Calu3 (cell line): ENCODE measurements at regions not wholly inside any gene's neighbourhood (a gene's known extent, or its start where the extent isn't known, plus 50 kb on each side); places are given as distances from the start of the nearest gene placed in this dataset.

Experiments
- BruUV-seq: library from RNA; stranded (reverse); fragments of 400-500 nt; replicated peaks from 2 replicates; lab custom pipeline; 2021; lab: Mats Ljungman, UMichigan
- CTCF ChIA-PET: fragments of 300-600 bp; sonication (Branson Sonifier 250); formaldehyde crosslinking; loops from one replicate; lab custom pipeline; 2022; ENCODE audit warnings: antibody characterized with exemption; lab: Charles Lee
- DNase-seq: peaks from one replicate; pipeline ENCODE4 v3.0.0; 2022
- H3K27ac Mint-ChIP-seq: one replicate; pipeline ENCODE4 v1.8.0; 2022; ENCODE audit warnings: mixed read lengths; ENCODE audit not compliant: unreplicated experiment
- H3K27me3 Mint-ChIP-seq: one replicate; pipeline ENCODE4 v1.8.0; 2022; ENCODE audit warnings: mixed read lengths; ENCODE audit not compliant: unreplicated experiment
- H3K36me3 Mint-ChIP-seq: one replicate; pipeline ENCODE4 v1.8.0; 2022; ENCODE audit warnings: mild to moderate bottlenecking, moderate library complexity, mixed read lengths; ENCODE audit not compliant: insufficient read depth, unreplicated experiment
- H3K4me1 Mint-ChIP-seq: one replicate; pipeline ENCODE4 v1.8.0; 2022; ENCODE audit warnings: mild to moderate bottlenecking, low read depth, mixed read lengths; ENCODE audit not compliant: unreplicated experiment
- H3K4me3 Mint-ChIP-seq: one replicate; pipeline ENCODE4 v1.8.0; 2022; ENCODE audit warnings: mild to moderate bottlenecking, low read depth, moderate library complexity, mixed read lengths; ENCODE audit not compliant: unreplicated experiment
- H3K9me3 Mint-ChIP-seq: one replicate; pipeline ENCODE4 v1.8.0; 2022; ENCODE audit warnings: low read depth, mixed read lengths; ENCODE audit not compliant: unreplicated experiment
- CTCF ChIP-seq: fragments of 200-600 bp; IDR thresholded peaks from one replicate; pipeline ENCODE4 v1.8.0; 2022; ENCODE audit warnings: antibody characterized with exemption; ENCODE audit not compliant: unreplicated experiment
- intact Hi-C: fragments of 100-400 bp; cut with micrococcal nuclease; formaldehyde crosslinking; loops from one replicate; pipeline ENCODE4 v1.10.0; 2022; ENCODE audit not compliant: unreplicated experiment

GRCh38 chr13:31452525-31452924 is 252.8 kb downstream of the B3GLCT start:
- H3K4me3 Mint-ChIP-seq: no peak overlapping the region
- no peaks in the 10 kb centered on the region for H3K36me3 Mint-ChIP-seq
- no peaks in the 10 kb centered on the region for H3K9me3 Mint-ChIP-seq
- CTCF ChIA-PET: no interaction called here
- DNase-seq: no peak
- no peaks in the 10 kb centered on the region for H3K27me3 Mint-ChIP-seq
- intact Hi-C loops: no loop called here
- no peaks in the 10 kb centered on the region for H3K4me1 Mint-ChIP-seq
- H3K27ac Mint-ChIP-seq: no peak overlapping the region
- no TSS peak for BruUV-seq
- no peak for TF ChIP-seq CTCF

- H3K9me3 Mint-ChIP-seq: no peaks in the 10 kb centered on the region
- intact Hi-C loops: no loop called here
- no peaks in the 10 kb centered on the region for H3K27me3 Mint-ChIP-seq
- H3K27ac Mint-ChIP-seq: no peak overlapping the region
- BruUV-seq: no TSS peak
- no peak overlapping the region for H3K4me3 Mint-ChIP-seq
- H3K4me1 Mint-ChIP-seq: no peaks in the 10 kb centered on the region
- H3K36me3 Mint-ChIP-seq: no peaks in the 10 kb centered on the region
- CTCF ChIA-PET: no interaction called here
- TF ChIP-seq CTCF: no peak
- DNase-seq: no peak
Measured at GRCh38 chr13:31455581-31455980, 255.8 kb downstream of the B3GLCT start.

GRCh38 chr13:31456056-31456455 is 256.3 kb downstream of the B3GLCT start:
- Mint-ChIP-seq H3K9me3 (no peaks in the 10 kb centered on the region), H3K36me3 (no peaks in the 10 kb centered on the region), H3K4me3 (no peak overlapping the region), H3K27me3 (no peaks in the 10 kb centered on the region), H3K27ac (no peak overlapping the region), H3K4me1 (no peaks in the 10 kb centered on the region)
- CTCF ChIA-PET: no interaction called here
- intact Hi-C loops: no loop called here
- DNase-seq: no peak
- no TSS peak for BruUV-seq
- no peak for TF ChIP-seq CTCF

- H3K4me1 Mint-ChIP-seq: no peaks in the 10 kb centered on the region
- H3K4me3 Mint-ChIP-seq: no peak overlapping the region
- no peak overlapping the region for H3K27ac Mint-ChIP-seq
- H3K9me3 Mint-ChIP-seq: no peaks in the 10 kb centered on the region
- no peak for DNase-seq
- no peaks in the 10 kb centered on the region for H3K36me3 Mint-ChIP-seq
- CTCF ChIA-PET: no interaction called here
- intact Hi-C loops: no loop called here
- no peaks in the 10 kb centered on the region for H3K27me3 Mint-ChIP-seq
- TF ChIP-seq CTCF: no peak
- BruUV-seq: no TSS peak
Measured at GRCh38 chr13:31460061-31460460, 260.3 kb downstream of the B3GLCT start.
